Cerebellar nuclear complex (tissue), 1 donor: ENCODE measurements at regions not wholly inside any gene's neighbourhood (a gene's known extent, or its start where the extent isn't known, plus 50 kb on each side); places are given as distances from the start of the nearest gene placed in this dataset.

Experiments
- DNase-seq, 2 experiments: peaks; one replicate each; lab custom pipeline; 2025; lab: John Stamatoyannopoulos, UW

- no peak for DNase-seq
Measured at GRCh38 chr9:14560194-14560593, 133.0 kb downstream of the ZDHHC21 start.

GRCh38 chr9:14554886-14555285, 138.3 kb downstream of the ZDHHC21 start:
- no peak for DNase-seq

DNA sequence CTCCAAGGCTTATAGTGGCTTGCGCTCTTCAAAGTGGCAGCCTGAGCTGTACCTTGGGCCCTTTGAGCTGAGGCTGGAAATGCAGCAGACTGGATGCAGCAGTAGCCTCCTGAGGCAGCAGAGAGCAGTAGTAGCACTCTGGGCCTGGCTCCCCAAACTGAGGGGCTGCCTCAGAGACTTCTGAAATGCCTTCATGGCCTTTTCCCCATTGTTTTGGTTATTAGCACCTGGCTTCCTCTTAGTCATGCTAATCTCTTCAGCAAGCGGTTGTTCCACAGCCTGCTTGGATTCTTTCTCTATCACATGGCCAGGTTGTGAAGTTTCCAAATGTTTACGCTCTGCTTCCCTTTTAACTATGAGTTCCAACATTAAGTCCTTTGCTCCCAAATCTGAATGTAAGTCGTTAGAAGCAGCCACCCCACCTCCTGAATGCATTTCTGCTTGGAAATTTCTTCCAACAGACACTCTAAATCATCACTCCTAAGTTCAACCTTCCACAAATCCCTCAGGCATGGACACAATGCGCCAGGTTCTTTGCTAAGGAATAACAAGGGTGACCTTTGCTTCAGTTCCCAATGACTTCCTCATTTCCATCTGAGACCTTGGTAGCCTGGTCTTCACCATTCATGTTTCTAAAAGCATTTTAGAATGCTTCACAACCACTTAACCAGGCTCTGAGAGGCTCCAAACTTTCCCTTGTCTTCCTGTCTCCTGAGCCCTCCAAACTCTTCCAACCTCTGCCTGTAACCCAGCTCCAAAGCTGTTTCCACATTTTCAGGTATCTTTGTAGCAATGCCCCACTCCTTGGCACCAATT, 145.8 kb downstream of the ZDHHC21 start:
- no peak for DNase-seq

DNA sequence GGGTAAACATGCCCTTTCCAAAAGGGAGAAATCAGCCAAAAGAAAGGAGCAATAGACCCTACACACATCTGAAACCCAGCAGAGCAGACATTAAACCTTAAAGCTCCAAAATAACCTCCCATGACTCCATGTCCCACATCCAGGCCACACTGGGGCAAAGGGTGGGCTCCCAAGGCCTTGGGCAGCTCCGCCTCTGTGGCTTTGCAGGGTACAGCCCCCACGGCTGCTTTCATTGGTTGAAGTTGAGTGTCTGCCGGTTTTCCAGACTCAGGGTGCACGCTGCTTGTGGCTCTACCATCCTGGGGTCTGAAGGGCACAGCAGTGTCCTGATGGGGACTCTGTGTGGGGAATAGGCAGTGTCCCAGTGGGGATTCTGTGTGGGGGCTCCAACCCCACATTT, 146.5 kb downstream of the ZDHHC21 start:
- DNase-seq: no peak

DNA sequence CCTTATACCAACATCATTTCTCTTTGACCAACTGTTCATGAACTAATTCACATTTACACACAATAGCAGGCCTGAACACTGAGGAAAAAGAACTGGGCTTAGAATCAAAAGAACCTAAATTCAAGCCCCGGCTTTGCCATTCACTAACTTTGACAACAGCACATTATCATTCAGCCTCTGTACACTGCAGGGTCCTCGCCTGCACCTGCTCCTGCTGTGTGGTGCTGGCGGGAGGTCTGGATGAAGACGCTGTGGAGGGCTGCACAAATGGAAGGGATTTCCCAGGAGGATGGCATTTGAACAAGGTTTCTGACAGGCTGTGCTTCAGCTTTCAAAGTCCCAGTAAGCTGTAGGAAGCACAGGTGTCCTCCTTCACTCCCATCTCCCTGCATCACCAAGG, 151.2 kb downstream of the ZDHHC21 start:
- no peak for DNase-seq

DNA sequence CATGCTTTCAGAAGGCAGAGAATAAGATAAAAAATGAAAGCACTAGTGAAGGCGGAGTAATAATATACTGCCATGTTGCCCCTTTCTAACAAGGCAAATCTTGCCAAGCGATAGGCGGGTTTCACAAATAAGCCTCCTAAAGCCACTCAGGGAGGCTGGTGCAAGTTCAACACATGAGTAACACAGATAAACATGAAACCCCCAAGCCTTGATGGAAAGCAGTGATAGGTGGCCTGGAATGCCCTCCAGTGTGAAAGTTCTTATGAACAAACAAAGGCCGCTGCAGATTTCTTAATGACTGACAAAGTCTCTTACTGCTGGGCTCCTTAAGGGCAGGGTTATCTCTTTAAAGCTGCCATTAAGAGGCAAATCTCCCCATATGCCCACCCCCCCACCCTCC, 154.7 kb downstream of the ZDHHC21 start:
- no peak for DNase-seq

DNA sequence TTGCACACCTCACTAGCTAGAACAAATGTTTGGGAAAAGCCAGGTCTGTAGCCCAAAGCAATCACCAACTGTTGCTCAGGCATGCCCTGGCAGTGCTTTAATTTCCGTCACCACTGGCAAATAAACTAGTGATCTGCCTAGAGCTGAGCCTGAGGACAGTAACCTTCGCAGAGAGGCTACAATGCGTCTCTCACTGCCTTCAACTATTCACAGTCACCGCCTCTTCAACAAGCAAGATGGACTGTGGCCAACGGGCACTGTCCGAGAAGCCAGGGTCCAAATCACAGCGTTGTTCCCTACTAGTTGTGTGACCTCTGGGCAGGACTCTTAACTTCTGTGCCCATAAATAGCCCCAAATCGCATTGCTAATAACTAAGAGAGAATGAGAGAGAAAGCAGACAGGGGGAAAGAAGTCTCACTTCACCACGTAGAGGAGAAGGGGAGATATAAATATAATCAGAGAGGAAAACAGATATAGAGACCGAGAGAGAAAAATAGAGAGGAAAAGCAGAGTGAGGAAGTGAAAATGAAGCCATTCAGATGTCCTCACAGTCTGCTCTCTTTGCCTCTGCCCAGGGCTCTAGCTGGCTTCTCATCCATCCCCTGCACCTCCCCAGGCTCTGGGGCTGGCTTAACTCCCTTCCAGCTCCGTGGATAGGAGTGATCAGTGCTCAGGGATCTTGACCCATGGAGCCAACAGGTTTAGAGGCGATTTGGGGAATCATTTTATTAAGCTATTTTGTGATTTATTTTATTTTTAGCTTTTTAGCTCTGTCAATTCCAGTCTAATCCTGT, 157.9 kb downstream of the ZDHHC21 start:
- DNase-seq: no peak

DNA sequence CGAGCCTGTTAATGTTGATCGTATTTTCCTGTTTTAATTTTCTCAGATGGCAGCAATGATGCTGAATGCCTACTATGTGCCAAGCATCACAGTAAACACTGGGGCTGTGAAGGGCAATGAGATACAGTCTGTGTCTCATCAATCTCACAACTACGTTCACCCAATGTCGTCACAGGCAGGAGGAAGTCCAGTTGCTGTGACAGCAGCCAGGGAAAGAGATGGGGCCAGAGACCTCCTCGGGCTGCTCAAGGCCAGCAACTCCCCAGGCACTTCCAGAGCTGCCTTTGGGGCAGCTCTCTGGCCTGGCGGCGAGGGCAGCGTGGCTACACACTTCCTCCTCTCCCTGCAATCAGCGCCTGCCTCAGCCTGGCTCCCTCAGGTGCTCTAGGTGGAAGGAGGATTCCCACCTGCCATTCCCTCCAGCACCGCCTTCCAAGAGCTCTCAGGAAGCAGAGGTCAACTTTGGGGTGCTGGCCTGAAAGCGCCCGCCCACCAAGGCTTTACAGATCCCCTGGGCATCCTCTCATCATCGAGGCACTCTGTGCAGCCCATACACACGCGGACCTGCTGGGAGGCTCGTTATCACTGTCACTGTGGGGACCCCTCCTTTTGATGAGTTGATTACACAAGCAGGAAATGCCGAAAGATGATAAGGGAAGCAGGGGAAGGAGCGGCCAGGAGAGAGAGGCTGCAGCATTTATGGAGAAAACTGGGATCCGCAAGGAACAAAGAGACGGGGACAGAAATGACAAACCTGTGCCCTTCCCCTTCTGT, 159.2 kb downstream of the ZDHHC21 start:
- no peak for DNase-seq

- no peak for DNase-seq
Measured at GRCh38 chr9:14532456-14533115, 160.6 kb downstream of the ZDHHC21 start.

DNA sequence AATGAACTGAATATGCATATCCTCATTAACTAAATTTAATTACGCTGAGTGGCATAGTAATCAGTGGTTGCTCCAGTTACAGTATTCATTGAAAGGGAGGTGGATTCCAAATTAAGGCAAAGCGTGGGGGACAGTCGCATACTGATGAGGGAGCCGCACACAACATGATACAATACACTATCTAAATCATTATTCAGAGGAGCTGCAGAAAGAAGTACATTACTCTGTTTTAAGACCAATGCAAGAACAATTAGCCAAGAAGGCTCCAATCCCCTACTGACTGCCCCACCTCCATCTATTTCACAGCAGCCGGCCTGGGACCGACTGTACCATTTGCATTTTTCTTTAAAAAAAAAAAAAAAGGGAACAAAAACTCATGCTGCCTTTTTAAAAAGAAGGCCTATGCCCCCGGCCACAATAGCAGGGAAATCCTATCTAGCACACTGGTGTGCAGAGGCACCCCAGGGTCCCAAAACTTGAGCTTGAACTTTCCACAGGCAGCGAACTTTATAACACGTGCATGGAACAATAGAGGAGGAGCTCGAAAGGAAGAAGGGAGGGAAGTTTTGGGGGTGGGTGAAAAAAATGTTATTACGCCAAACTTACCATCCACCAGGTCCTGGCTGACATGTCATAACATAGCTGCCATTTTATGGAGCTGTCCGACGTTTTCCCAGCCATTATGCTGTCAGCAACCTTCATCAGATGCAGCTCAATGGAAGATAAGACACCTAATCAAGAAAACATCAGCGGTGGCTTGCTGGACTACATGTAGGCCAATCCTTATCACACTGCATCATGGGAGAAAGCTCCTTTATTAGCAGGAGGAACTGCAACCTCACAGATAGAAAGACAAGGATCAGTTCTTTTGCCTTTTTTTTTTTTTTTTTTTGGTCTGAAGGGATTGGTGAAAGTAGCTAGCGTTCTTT, 161.6 kb downstream of the ZDHHC21 start:
- no peak for DNase-seq

- no peak for DNase-seq
Measured at GRCh38 chr9:14530841-14531240, 162.4 kb downstream of the ZDHHC21 start.

DNA sequence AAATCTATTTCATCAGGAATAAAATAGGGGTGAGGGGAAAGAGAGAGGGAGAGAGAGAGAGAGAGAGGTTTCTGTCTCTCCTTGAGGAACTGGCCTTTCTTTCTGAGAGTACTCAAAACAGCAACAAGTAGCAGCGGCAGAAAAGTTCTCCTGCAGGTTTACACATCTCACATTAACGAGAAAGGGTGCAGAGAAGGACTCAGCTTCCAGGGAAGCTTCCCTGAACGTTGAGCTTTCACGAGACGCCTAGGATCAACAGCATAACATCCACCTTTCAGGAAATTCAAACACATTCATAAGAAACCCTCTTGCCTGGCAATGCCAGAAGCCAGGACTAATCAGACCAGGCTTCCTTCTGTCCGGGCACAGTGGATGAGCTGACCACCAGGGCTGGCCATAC, 162.9 kb downstream of the ZDHHC21 start:
- no peak for DNase-seq

GRCh38 chr9:14529629-14530028, 163.6 kb downstream of the ZDHHC21 start:
- DNase-seq: no peak

GRCh38 chr9:14529054-14529453, 164.2 kb downstream of the ZDHHC21 start:
- DNase-seq: no peak

GRCh38 chr9:14526504-14526903, 166.7 kb downstream of the ZDHHC21 start:
- DNase-seq: no peak

- no peak for DNase-seq
Measured at GRCh38 chr9:14525856-14526255, 167.4 kb downstream of the ZDHHC21 start.

- no peak for DNase-seq
Measured at GRCh38 chr9:14524873-14525515, 168.2 kb downstream of the ZDHHC21 start.

GRCh38 chr9:14523545-14523944, 169.7 kb downstream of the ZDHHC21 start:
- DNase-seq: no peak

- DNase-seq: no peak
Measured at GRCh38 chr9:14522627-14523379, 170.4 kb downstream of the ZDHHC21 start.

DNA sequence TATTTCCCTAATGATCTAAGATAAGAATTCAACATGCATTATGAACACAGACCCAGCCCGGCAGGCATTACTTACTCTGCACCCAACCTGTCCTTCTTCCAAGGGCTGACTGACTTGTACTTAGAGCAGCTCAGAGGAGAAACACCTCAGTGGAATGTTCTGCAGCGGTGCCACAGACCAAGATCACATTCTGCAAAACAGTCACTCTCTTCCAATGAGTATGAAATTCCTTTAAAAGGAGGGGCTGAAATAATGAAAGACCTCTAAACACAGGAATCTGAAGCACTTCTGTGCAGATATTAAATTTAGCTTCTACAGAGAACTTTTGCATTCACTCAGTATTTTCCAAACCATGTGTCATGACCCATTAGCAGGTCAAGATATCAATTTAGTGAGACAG, 172.9 kb downstream of the ZDHHC21 start:
- no peak for DNase-seq
